ENCODE measurements at regions not wholly inside any gene's neighbourhood (a gene's known extent, or its start where the extent isn't known, plus 50 kb on each side); places are given as distances from the start of the nearest gene placed in this dataset.

DNA sequence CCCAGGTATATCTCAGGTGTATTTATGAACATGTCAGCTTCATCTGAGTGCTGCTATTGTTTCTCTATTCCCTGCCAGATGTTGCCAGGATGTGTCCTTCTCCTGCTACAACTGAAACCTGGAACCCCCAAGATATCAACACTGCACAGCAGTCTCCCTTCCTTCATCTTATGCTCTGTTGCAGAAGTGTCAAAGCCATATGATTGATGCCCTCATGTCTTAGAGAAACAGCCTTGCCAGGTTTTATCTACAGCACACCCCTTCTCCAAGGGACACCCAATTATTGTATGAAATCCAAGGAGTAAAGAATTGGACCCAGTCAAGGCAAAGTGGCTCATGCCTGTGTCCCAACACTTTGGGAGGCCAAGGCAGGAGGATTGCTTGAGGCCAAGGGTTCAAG is 60.5 kb upstream of the GHITM start:
- Histone ChIP-seq H3K27me3 (replicated peaks; ENCODE audit: insufficient read depth) (no peaks in the 10 kb centered on the region), H3K4me1 (replicated peaks) (no peaks in the 10 kb centered on the region), H3K4me3 (no peak overlapping the region), H3K9me3 (no peaks in the 10 kb centered on the region), H3K36me3 (no peaks in the 10 kb centered on the region), H3K27ac (no peak overlapping the region)
- intact Hi-C loops (cut with DNase I): no loop called here
- no peak for DNase-seq (ENCODE audit: low spot score)
- no peak for TF ChIP-seq POLR2AphosphoS5 (IDR thresholded peaks at IDR 0.05)
- no peak for TF ChIP-seq POLR2A (IDR thresholded peaks at IDR 0.05)
- TF ChIP-seq, protein P1, sequence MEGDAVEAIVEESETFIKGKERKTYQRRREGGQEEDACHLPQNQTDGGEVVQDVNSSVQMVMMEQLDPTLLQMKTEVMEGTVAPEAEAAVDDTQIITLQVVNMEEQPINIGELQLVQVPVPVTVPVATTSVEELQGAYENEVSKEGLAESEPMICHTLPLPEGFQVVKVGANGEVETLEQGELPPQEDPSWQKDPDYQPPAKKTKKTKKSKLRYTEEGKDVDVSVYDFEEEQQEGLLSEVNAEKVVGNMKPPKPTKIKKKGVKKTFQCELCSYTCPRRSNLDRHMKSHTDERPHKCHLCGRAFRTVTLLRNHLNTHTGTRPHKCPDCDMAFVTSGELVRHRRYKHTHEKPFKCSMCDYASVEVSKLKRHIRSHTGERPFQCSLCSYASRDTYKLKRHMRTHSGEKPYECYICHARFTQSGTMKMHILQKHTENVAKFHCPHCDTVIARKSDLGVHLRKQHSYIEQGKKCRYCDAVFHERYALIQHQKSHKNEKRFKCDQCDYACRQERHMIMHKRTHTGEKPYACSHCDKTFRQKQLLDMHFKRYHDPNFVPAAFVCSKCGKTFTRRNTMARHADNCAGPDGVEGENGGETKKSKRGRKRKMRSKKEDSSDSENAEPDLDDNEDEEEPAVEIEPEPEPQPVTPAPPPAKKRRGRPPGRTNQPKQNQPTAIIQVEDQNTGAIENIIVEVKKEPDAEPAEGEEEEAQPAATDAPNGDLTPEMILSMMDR (IDR thresholded peaks at IDR 0.05): no peak

DNA sequence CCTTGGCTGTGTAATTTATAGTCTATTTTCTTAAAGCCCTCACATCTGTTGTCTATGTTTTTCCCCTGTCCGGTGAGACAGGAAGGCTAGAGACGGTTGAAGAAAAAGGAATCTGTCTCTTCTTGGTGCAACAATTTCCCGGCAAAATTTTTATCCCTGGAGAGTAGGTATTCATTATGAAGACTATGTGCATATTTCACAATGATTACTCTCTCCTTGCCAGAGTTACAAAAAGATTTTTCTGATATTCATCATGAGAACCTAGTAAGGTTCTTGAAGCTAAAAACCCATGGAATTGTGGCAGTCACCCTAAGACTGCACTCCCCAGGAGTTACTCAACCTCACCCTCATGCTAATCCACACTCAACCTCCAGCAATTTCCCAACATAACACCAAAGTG is 55.0 kb upstream of the GHITM start:
- DNase-seq (ENCODE audit: low spot score): no peak
- no peaks in the 10 kb centered on the region for H3K27me3 ChIP-seq (replicated peaks; ENCODE audit: insufficient read depth)
- H3K4me3 ChIP-seq: no peak overlapping the region
- no peak overlapping the region for H3K27ac ChIP-seq
- no peaks in the 10 kb centered on the region for H3K9me3 ChIP-seq
- WGBS: 93% methylated on average over 3 of the region's 3 CpGs
- TF ChIP-seq POLR2AphosphoS5 (IDR thresholded peaks at IDR 0.05) (no peak), POLR2A (IDR thresholded peaks at IDR 0.05) (no peak)
- TF ChIP-seq, protein P1 (IDR thresholded peaks at IDR 0.05): no peak
- no peaks in the 10 kb centered on the region for H3K36me3 ChIP-seq
- H3K4me1 ChIP-seq (replicated peaks): no peaks in the 10 kb centered on the region
- intact Hi-C loops (cut with DNase I): no loop called here

DNA sequence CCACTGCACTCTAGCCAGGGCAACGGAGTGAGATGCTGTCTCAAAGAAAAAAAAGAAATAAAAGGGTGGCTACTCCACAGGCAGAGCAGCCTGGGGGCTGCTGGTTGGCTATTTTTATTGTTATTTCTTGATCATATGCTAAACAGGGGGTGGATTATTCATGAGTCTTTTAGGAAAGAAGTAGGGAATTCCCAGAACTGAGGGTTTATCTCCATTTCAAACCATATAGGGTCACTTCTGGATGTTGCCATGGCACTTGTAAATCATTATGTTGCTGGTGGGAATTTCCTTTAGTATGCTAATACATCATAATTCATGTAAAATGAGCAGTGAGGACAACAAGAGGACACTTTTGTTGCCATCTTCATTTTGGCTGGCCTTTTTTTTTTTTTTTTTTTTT is 52.1 kb upstream of the GHITM start:
- DNase-seq (ENCODE audit: low spot score): no peak
- Histone ChIP-seq H3K9me3 (no peaks in the 10 kb centered on the region), H3K4me3 (no peak overlapping the region), H3K27me3 (replicated peaks; ENCODE audit: insufficient read depth) (no peaks in the 10 kb centered on the region), H3K4me1 (replicated peaks) (no peaks in the 10 kb centered on the region), H3K27ac (no peak overlapping the region), H3K36me3 (no peaks in the 10 kb centered on the region)
- 76% methylated on average over 1 of the region's 1 CpG for WGBS
- TF ChIP-seq POLR2AphosphoS5 (IDR thresholded peaks at IDR 0.05) (no peak), POLR2A (IDR thresholded peaks at IDR 0.05) (no peak)
- TF ChIP-seq, protein P1 (IDR thresholded peaks at IDR 0.05): no peak
- intact Hi-C loops (cut with DNase I): no loop called here

DNA sequence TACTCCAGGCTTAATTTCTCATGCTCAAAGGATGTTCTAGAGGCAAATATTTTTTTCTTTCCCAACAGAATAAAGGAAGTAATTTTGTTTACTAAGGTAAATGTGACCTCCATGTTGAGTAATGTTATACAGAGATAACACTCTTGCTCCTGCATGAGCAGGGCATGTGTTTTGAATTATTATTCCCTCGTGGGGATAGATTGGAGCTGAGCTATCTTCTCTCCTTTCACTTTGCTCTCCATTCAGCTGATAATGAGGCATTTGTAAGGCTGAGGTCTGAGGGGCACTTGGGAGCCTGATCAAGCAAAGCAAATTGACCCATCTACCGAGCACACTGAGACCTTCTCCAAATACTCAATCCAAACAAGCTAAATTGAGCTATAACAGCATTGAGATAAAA is 50.7 kb upstream of the GHITM start:
- Histone ChIP-seq H3K27ac (no peak overlapping the region), H3K4me1 (replicated peaks) (no peaks in the 10 kb centered on the region), H3K27me3 (replicated peaks; ENCODE audit: insufficient read depth) (no peaks in the 10 kb centered on the region), H3K36me3 (no peaks in the 10 kb centered on the region), H3K4me3 (no peak overlapping the region), H3K9me3 (no peaks in the 10 kb centered on the region)
- intact Hi-C loops (cut with DNase I): no loop called here
- 22% methylated on average over 2 of the region's 2 CpGs for WGBS
- TF ChIP-seq POLR2A (IDR thresholded peaks at IDR 0.05): no peak
- no peak for DNase-seq (ENCODE audit: low spot score)

DNA sequence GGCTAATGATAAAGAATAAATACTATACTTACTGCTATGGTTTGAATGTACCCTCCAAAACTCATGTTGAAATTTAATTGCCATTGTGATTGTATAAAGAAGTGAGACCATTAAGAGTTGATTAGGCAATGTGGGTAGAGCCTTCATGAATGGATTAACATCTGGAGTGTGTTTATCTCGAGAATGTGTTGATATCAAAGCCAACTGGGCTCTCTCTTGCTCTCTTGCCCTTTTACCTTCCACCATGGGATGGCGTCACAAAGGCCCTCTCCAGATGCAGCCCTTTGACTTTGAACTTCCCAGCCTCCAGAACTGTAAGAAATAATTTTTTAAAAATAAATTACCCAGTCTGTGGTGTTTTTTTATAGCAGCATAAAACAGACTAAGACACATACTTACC is 50.1 kb upstream of the GHITM start:
- H3K9me3 ChIP-seq: no peaks in the 10 kb centered on the region
- no peaks in the 10 kb centered on the region for H3K4me1 ChIP-seq (replicated peaks)
- no peak for DNase-seq (ENCODE audit: low spot score)
- no peak overlapping the region for H3K4me3 ChIP-seq
- TF ChIP-seq POLR2A (IDR thresholded peaks at IDR 0.05) (no peak), POLR2AphosphoS5 (IDR thresholded peaks at IDR 0.05) (no peak)
- TF ChIP-seq, protein P1 (IDR thresholded peaks at IDR 0.05): no peak
- 78% methylated on average over 2 of the region's 2 CpGs for WGBS
- H3K36me3 ChIP-seq: no peaks in the 10 kb centered on the region
- intact Hi-C loops (cut with DNase I): no loop called here
- H3K27ac ChIP-seq: no peak overlapping the region
- H3K27me3 ChIP-seq (replicated peaks; ENCODE audit: insufficient read depth): no peaks in the 10 kb centered on the region

Small RNA genes lying in the stretch of these regions (small RNA-seq; reads per million reads assigned to genes)
- gene RNU1-65P: 0 reads per million in 2 donors
- 0 reads per million in 2 donors for gene RNU6-129P
- gene RNU6-478P: 0 reads per million in 2 donors

All from prostate gland (tissue), 2 donors.